AG09319 (cell line): ENCODE measurements at regions not wholly inside any gene's neighbourhood (a gene's known extent, or its start where the extent isn't known, plus 50 kb on each side); places are given as distances from the start of the nearest gene placed in this dataset.

Experiments used
- DNase-seq: peaks from one replicate; pipeline ENCODE4 v3.0.0-alpha.2; 2010; ENCODE audit warnings: low read depth; ENCODE audit errors: extremely low read depth
- TF ChIP-seq, protein P1 (sequence below): IDR thresholded peaks from 2 replicates; pipeline ENCODE4 v1.5.1; 2011; ENCODE audit warnings: low read depth, mild to moderate bottlenecking, inconsistent platforms, low read length, moderate library complexity

DNA sequence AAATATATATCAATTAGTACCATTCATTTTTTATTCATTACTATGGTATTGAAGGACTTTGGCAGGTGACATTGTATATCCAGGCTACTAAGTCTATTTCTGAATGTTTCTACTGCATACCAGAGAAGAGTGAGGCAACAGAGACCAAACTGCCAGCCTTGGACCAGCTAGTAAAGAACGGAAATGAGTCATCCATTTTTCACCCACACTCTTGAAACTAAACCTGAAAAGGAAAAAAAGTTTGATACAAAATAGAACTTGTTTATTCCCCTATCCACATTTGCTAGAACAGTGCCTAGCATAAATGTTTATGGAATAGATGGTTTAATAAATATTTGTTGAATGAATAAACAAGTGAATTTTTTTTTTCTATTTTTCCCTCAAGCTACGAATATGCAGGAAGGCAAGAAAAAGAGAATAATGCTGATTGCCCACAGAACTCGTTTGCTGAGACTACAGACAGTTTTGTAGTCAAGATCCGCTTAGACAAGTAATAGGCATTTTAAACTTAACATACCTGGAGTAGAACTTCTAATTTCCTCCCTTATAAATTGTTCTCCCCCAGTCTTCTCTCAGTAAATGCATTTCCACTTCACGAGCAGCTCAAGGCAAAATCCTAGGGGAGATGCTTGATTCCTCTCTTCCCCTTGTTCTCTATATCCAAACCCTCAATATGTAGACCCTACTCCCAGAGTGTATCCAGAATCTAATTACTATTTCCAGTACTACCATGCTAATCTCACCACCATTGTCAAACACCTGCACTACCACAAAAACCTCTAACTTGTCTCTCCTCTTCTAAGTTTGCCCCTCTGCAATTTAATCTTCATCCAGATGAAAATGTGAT is 146.2 kb upstream of the RASA1 start:
- TF ChIP-seq, protein P1, sequence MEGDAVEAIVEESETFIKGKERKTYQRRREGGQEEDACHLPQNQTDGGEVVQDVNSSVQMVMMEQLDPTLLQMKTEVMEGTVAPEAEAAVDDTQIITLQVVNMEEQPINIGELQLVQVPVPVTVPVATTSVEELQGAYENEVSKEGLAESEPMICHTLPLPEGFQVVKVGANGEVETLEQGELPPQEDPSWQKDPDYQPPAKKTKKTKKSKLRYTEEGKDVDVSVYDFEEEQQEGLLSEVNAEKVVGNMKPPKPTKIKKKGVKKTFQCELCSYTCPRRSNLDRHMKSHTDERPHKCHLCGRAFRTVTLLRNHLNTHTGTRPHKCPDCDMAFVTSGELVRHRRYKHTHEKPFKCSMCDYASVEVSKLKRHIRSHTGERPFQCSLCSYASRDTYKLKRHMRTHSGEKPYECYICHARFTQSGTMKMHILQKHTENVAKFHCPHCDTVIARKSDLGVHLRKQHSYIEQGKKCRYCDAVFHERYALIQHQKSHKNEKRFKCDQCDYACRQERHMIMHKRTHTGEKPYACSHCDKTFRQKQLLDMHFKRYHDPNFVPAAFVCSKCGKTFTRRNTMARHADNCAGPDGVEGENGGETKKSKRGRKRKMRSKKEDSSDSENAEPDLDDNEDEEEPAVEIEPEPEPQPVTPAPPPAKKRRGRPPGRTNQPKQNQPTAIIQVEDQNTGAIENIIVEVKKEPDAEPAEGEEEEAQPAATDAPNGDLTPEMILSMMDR, result no peak
- peak; percentile 51 for DNase-seq

DNA sequence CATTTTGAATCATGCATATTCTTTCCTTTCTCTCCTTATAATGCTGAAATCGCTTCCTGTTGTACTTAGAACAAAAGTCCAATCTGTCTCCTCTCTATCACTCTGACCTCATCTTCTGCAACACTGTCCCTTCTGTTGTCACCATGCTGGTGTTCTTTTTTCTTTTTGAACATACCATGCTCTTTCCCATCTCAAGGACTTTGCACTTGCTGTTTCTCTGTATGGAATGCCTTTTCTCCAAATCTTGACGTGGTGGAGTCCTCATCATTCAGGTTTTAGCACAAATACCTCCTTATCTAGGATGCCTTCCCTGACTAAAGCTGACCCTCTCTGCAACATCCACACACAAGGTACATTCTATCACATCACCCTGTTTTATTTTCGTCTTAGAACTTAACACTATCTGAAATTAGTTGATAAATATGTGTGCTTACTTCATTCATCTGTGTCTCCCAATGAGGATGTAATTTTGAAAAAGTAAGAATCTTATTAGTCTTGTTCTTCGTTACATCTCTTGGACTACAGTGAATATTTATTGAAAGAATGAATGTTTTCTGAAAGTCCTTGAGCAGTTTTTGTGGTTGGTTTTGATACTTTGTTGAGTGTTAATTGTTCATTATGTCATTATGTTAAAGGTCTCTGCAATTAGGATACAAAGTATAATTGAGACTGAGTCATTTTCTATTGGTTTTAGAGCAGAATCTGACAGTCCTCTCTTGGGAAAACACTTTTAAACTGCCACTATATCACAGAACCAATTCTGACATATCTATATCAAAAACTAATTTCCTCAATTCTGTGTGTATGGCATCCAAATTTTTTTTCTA is 145.3 kb upstream of the RASA1 start:
- DNase-seq, result no peak

DNA sequence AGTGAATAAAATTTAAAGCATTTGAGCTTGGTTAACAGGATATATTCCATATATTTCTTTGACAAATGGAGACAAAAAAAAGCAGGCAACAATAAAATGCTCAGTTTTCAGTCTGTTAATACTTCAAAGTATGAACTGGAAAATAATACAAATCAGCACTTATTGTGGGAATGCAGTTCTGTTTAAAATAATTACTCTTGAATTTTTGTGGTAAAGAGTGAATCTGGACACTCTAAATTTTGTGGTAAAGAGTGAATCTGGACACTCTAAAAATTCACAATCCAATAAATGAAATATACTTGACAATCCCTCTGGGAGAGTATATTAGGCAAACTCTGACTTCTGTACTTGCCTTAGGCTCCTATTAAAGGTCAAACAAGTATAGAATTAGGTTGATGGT is 141.9 kb upstream of the RASA1 start:
- TF ChIP-seq, protein P1, result no peak
- DNase-seq, result no peak

More for the DNA sequence above, 145.3 kb upstream of the RASA1 start:
- TF ChIP-seq, protein P1, result no peak

DNA sequence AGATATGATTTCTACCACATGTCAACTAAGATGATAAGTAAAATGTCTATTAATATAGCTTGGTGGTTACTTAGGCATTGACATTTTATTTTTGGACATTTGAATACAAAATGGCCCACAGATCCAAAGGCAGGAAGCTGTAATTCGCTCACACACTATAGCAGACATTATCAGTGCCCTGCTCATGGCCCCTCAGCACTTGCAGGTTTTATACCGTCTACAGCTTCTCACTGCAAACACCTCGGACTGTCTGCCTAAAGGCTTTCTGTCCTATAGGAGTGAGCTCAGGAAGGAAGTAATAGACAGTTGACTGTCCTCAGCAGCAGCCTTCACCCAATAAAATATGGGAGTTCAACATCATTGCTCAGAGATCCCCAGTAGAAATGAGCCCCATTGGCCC is 140.8 kb upstream of the RASA1 start:
- TF ChIP-seq, protein P1, result no peak
- no peak for DNase-seq

DNA sequence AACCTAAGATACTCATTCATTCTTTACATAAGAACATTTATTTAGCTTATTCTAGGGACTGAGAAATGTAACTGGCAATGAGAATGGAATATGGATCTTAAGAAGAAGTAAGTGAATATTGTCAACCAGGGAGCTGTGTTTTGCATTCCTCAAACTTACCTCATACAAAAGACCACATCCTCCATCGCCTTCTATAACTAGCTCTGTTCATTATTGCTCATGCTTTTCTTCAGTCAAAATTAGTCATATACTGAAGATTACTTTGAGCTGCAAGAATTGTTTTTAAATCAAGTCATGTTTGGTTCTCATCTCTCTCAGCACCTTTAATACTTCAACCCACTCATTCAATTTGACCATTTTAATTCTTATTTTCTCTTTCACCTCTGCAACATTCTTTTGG is 140.3 kb upstream of the RASA1 start:
- no peak for DNase-seq

DNA sequence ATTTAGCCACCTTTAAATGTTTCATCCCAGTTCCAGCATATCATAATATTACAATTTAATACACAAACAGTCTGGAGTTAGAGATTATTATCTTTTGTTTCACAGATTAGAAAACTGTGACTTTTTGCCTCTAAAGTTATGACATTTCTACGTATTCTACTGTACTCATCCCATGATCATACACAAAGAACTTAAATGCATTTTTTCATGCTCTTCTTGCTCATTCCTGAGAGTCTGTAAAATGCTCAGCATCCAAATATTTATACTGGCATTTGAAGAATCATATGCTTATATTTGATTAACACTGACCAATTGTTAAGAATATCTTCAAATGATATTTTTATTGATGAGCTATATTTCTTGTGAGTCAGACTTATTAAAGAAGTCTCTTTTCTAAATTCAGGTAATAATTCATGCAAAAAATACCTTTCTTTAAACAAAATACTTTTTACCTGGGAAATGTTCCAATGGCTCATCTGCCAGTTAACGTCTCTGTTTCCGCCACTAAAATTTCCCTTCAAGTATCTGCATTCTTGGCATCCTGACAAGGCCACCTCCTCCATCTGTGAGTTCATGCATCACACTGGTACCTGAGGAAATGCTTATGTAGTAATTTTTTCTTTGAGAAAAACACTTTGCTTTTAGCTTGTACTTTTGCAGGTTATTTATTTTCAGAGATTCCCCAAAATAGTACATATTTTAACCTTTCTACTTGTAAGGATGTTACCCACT is 139.6 kb upstream of the RASA1 start:
- TF ChIP-seq, protein P1, result no peak
- DNase-seq, result no peak

More for the DNA sequence above, 140.3 kb upstream of the RASA1 start:
- TF ChIP-seq, protein P1, result no peak
